HCT116 (cell line): ENCODE measurements at regions not wholly inside any gene's neighbourhood (a gene's known extent, or its start where the extent isn't known, plus 50 kb on each side); places are given as distances from the start of the nearest gene placed in this dataset.

Experiments
- EZH2 ChIP-seq: fragments of 200-600 bp; sonication (generic); IDR thresholded peaks from 2 replicates; pipeline ENCODE4 v1.6.1; 2017; ENCODE audit warnings: antibody characterized with exemption, mixed run types
- EZH2phosphoT487 ChIP-seq: fragments of 200-600 bp; IDR thresholded peaks from 2 replicates; pipeline ENCODE4 v1.6.1; 2018; ENCODE audit warnings: antibody characterized with exemption, borderline replicate concordance
- SRF ChIP-seq: IDR thresholded peaks from 2 replicates; pipeline ENCODE4 v1.6.1; 2012; ENCODE audit warnings: low read depth
- YY1 ChIP-seq: IDR thresholded peaks from 2 replicates; pipeline ENCODE4 v1.6.1; 2011; ENCODE audit warnings: low read length, low read depth, moderate library complexity, mild to moderate bottlenecking; ENCODE audit not compliant: insufficient replicate concordance; ENCODE audit errors: extremely low read depth
- TF ChIP-seq, protein P1 (sequence below), 3 experiments: fragments of 200-600 bp in 1 of 3; sonication (generic) in 1 of 3; IDR thresholded peaks in 2 of 3; conservative IDR thresholded peaks in 1 of 3; 2 replicates each; pipeline ENCODE4 v1.5.1; 2012 to 2017; ENCODE audit warnings: low read depth in 2 of 3, low read length in 2 of 3, antibody characterized with exemption in 1 of 3, borderline replicate concordance in 1 of 3, control low read depth in 1 of 3, mild to moderate bottlenecking in 1 of 3, mixed read lengths in 1 of 3, mixed run types in 1 of 3, moderate library complexity in 1 of 3; ENCODE audit not compliant: insufficient read depth in 1 of 3

DNA sequence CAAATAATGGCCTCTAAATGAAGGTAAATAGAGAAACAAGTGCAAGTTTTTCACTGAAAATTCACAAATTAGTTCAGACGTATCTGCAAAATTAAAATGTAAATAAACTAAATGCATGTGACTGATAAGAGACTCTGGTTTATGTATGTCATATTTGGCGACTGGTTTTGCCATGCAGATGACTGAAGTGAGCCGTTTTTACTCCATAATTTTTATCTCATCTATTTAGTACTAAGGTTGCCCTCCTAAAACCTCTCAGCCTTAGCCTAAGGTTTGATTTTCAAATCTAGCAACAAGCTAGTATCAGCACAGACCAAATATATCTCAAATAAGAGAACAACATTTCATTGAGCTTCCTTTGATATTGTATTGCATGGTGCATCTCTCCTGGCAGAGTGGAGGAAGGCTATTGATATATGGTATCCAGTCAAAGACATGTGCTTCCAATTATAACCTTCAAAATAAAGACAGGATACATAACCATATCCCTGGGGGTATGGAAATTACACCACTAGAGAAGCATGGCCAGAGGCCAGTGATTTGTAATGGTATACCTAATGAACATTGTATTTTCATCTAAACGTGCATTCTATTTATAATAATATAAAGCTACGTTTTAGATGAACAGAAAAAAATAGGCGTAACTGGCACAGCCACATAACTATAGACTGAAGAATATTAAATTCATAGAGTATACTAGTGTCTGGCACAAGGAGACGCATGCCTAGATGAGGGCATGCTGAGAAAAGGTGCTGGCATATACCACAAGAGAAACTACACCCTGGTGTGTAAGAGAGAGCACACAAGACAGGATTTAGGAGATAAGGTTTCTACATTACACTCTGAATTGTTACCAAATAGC lies 392.6 kb upstream of the INTU start:
- TF ChIP-seq, protein P1, sequence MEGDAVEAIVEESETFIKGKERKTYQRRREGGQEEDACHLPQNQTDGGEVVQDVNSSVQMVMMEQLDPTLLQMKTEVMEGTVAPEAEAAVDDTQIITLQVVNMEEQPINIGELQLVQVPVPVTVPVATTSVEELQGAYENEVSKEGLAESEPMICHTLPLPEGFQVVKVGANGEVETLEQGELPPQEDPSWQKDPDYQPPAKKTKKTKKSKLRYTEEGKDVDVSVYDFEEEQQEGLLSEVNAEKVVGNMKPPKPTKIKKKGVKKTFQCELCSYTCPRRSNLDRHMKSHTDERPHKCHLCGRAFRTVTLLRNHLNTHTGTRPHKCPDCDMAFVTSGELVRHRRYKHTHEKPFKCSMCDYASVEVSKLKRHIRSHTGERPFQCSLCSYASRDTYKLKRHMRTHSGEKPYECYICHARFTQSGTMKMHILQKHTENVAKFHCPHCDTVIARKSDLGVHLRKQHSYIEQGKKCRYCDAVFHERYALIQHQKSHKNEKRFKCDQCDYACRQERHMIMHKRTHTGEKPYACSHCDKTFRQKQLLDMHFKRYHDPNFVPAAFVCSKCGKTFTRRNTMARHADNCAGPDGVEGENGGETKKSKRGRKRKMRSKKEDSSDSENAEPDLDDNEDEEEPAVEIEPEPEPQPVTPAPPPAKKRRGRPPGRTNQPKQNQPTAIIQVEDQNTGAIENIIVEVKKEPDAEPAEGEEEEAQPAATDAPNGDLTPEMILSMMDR (IDR thresholded peaks at IDR 0.05 in 2 of 3, conservative IDR thresholded peaks at IDR 0.05 in 1 of 3; ENCODE audit: borderline replicate concordance in 1 of 3, insufficient read depth in 1 of 3, low read depth in 2 of 3, low read length in 2 of 3) = no peak
- TF ChIP-seq YY1 = no peak
- no peak for TF ChIP-seq EZH2
- TF ChIP-seq SRF = no peak
- TF ChIP-seq EZH2phosphoT487 = no peak
